ENCODE measurements at regions not wholly inside any gene's neighbourhood (a gene's known extent, or its start where the extent isn't known, plus 50 kb on each side); places are given as distances from the start of the nearest gene placed in this dataset.
"Not testable (repeated sequence)": the region's sequence is repeated elsewhere in the genome, so short reads cannot be mapped to it uniquely, and the experiment has no call there.

- DNase-seq: no peak
These were observed 791.4 kb upstream of the CTNND2 start for GRCh38 chr5:12695651-12696050.

- DNase-seq: no peak
These were observed 787.1 kb upstream of the CTNND2 start for GRCh38 chr5:12691330-12691729.

GRCh38 chr5:12690361-12690760 is 786.1 kb upstream of the CTNND2 start:
- no peak for DNase-seq

- no peak for DNase-seq
These were observed 779.0 kb upstream of the CTNND2 start for GRCh38 chr5:12683249-12683648.

GRCh38 chr5:12679731-12680130 is 775.5 kb upstream of the CTNND2 start:
- no peak for DNase-seq

- DNase-seq: no peak
These were observed 771.7 kb upstream of the CTNND2 start for GRCh38 chr5:12675959-12676358.

- no peak for DNase-seq
These were observed 767.9 kb upstream of the CTNND2 start for GRCh38 chr5:12672141-12672540.

- DNase-seq: no peak
These were observed 765.1 kb upstream of the CTNND2 start for GRCh38 chr5:12669326-12669725.

GRCh38 chr5:12668564-12668963 is 764.3 kb upstream of the CTNND2 start:
- DNase-seq: no peak

GRCh38 chr5:12667818-12668217 is 763.6 kb upstream of the CTNND2 start:
- not testable (repeated sequence) for DNase-seq

GRCh38 chr5:12665772-12666171 is 761.5 kb upstream of the CTNND2 start:
- not testable (repeated sequence) for DNase-seq

- DNase-seq: no peak
These were observed 758.5 kb upstream of the CTNND2 start for GRCh38 chr5:12662545-12663314.

GRCh38 chr5:12661617-12662370 is 757.5 kb upstream of the CTNND2 start:
- DNase-seq: no peak

- DNase-seq: not testable (repeated sequence)
These were observed 756.2 kb upstream of the CTNND2 start for GRCh38 chr5:12660279-12661107.

- DNase-seq: no peak
These were observed 755.4 kb upstream of the CTNND2 start for GRCh38 chr5:12659686-12660085.

GRCh38 chr5:12658871-12659446 is 754.7 kb upstream of the CTNND2 start:
- DNase-seq: no peak

GRCh38 chr5:12657914-12658474 is 753.7 kb upstream of the CTNND2 start:
- not testable (repeated sequence) for DNase-seq

- DNase-seq: no peak
These were observed 751.4 kb upstream of the CTNND2 start for GRCh38 chr5:12655675-12656074.

- DNase-seq: no peak
These were observed 748.0 kb upstream of the CTNND2 start for GRCh38 chr5:12652201-12652600.

- DNase-seq: no peak
These were observed 744.3 kb upstream of the CTNND2 start for GRCh38 chr5:12648558-12648957.

GRCh38 chr5:12647613-12648012 is 743.4 kb upstream of the CTNND2 start:
- no peak for DNase-seq

- DNase-seq: no peak
These were observed 741.3 kb upstream of the CTNND2 start for GRCh38 chr5:12645582-12645981.

GRCh38 chr5:12636209-12636608 is 732.0 kb upstream of the CTNND2 start:
- DNase-seq: no peak
